ENCODE measurements at regions not wholly inside any gene's neighbourhood (a gene's known extent, or its start where the extent isn't known, plus 50 kb on each side); places are given as distances from the start of the nearest gene placed in this dataset.
A peak's percentile ranks its signal among the peaks of the same experiment; 100 is the strongest.

DNA sequence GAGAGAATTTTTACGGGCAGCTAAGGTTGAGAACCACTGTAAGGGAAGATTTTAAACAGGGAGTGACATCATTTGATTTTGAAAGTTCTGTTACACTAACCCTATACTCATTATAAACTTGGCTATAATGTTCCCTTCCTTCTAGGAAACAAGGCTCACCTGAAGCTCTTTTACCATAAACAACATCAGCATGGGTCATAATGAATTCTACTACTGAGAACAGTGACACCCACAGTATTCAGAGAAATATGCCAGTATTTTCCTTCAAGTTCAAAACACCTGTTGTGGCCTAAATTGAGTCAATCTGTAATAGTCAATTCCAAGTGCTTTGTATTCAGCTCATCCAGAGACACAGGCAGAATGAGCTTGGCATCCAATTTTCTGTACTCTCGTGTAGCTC, 175.3 kb upstream of the STT3B start:
- TF ChIP-seq, protein P1, sequence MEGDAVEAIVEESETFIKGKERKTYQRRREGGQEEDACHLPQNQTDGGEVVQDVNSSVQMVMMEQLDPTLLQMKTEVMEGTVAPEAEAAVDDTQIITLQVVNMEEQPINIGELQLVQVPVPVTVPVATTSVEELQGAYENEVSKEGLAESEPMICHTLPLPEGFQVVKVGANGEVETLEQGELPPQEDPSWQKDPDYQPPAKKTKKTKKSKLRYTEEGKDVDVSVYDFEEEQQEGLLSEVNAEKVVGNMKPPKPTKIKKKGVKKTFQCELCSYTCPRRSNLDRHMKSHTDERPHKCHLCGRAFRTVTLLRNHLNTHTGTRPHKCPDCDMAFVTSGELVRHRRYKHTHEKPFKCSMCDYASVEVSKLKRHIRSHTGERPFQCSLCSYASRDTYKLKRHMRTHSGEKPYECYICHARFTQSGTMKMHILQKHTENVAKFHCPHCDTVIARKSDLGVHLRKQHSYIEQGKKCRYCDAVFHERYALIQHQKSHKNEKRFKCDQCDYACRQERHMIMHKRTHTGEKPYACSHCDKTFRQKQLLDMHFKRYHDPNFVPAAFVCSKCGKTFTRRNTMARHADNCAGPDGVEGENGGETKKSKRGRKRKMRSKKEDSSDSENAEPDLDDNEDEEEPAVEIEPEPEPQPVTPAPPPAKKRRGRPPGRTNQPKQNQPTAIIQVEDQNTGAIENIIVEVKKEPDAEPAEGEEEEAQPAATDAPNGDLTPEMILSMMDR (IDR thresholded peaks at IDR 0.05; ENCODE audit: low read depth, low read length) = no peak
- no peak for DNase-seq (ENCODE audit: low read depth in 2 of 2)
- H3K4me3 ChIP-seq (replicated peaks in 1 of 2; ENCODE audit: low read depth in 2 of 2, low read length in 2 of 2) = no peak overlapping the region

DNA sequence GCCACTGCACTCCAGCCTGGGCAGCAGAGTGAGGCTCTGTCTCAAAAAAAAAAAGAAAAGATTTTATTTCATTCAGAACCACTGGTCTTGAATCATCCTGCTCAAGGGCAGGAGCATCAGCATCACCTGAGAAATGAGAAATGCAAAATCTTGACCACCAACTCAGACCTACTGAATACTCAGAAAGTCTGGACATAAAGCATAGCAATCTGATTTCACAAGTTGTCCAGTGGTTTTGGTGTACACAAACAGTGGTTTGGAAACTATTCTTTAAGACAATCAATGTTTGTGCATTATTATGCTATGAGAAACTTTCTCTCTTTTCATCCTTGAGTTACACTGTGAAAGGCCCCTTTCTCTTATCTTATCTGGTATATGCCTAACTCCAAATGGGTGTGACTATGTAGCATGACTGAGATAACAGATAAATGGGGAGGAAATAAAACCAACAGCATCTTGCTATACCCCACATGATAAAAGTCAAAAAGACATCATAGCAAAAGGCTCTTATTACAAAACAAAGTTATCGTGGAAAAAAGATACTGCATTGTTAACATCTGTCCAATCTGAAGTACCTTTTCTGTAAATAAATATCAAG, 174.2 kb upstream of the STT3B start:
- no peak for DNase-seq (ENCODE audit: low read depth in 2 of 2)
- TF ChIP-seq, protein P1 (IDR thresholded peaks at IDR 0.05; ENCODE audit: low read depth, low read length) = no peak
- no peak overlapping the region for H3K4me3 ChIP-seq (replicated peaks in 1 of 2; ENCODE audit: low read depth in 2 of 2, low read length in 2 of 2)

DNA sequence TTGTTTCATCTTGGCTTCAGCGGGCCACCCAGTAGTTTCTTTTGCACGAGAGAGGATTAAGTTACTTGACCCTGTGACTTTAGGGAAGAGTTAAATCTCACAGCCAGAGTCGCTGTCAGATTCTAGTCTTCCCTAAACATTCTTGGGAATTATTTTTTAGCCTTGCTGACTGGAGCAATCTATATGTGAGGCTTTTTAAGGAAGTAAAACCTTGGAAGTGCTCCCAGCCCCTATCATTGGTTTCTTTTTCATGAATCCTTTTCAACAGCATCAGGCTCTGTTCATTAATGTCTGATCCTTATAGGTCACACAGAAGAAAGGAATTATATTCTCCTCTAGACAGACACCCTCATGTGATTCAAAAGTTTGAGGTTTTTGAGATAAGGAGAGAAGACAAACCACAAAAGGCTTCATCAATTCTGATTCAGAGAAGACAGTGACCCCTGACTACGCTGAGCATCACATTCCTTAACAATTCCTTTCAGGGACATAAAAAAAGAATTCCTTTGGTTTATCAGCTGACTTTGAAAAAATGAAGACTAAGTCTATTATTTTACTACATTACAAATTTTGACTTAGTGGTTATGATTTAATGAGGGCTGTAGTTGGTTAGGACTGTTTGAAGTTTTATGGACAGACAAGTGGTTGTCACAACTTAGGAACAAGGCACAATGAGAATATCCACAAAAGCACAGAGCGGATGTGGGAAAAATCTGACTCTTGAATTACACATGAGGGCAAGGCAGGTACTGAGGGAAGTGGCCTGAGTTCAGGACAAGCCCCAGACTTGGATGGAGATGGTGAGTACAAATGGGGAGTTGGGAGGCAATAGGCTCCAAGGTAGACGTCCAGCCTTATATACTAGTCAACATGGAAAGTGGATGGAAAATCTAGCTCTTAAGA, 171.1 kb upstream of the STT3B start:
- no peak overlapping the region for H3K4me3 ChIP-seq (replicated peaks in 1 of 2; ENCODE audit: low read depth in 2 of 2, low read length in 2 of 2)
- TF ChIP-seq, protein P1 (IDR thresholded peaks at IDR 0.05; ENCODE audit: low read depth, low read length) = no peak
- DNase-seq (ENCODE audit: low read depth in 2 of 2) = peak; percentile 68 to 78

DNA sequence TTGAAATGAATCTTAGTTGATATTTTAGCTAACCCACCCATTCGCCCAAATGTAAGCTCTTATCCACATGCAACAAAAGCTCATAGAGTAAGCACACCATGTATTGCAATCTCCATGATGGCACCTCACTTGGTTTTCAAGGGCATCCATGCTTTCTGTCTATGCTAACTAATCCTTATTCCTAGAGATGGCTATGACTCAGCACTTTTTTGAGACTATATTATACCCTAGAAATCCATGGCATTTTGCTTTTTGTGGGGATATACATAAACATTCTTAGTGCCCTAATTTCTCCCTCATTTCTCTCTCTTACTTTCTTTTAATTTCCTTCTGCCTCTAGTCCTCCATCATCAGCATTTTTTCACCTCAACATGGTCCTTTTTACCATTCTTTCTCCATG, 168.5 kb upstream of the STT3B start:
- DNase-seq (ENCODE audit: low read depth in 2 of 2) = no peak
- no peak overlapping the region for H3K4me3 ChIP-seq (replicated peaks in 1 of 2; ENCODE audit: low read depth in 2 of 2, low read length in 2 of 2)
- TF ChIP-seq, protein P1 (IDR thresholded peaks at IDR 0.05; ENCODE audit: low read depth, low read length) = no peak

DNA sequence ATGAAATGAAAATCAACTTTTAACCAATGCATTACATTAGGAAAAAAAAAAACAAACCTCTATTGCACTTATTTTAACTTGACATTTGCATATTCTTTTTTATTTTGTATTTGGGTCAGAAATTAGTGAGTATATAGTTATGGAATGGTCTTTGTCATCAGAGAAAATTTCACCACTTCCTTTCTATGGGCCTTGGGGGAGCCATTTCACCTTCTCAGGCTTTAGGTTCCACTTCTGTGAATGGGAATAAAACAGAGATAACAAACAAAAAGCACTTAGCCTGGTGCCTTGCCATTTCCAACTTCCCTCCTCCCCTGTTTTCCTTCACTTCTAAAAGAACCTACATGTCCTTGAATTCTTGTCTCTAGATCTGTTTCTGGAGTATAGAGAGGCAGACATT, 168.0 kb upstream of the STT3B start:
- TF ChIP-seq, protein P1 (IDR thresholded peaks at IDR 0.05; ENCODE audit: low read depth, low read length) = peak; percentile 4
- no peak overlapping the region for H3K4me3 ChIP-seq (replicated peaks in 1 of 2; ENCODE audit: low read depth in 2 of 2, low read length in 2 of 2)
- DNase-seq (ENCODE audit: low read depth in 2 of 2) = peak; percentile 62 to 88

DNA sequence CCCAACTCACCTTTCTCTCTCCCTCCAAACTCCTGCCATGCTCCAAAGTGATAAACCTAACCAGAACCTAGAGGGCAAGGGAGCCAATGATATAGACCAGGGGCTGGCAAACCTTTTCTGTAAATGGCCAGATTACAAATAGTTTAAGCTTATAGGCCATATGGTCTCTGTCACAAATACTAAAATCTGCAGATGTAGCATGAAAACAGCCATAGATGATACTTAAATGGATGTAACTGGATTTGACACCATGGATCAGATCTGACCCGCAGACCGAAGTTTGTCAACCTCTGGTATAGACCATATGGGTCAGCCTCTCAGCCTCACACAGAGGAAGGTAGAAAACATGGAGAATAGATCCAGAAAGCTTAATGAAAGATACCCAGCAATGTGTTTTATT, 165.2 kb upstream of the STT3B start:
- no peak overlapping the region for H3K4me3 ChIP-seq (replicated peaks in 1 of 2; ENCODE audit: low read depth in 2 of 2, low read length in 2 of 2)
- no peak for DNase-seq (ENCODE audit: low read depth in 2 of 2)
- TF ChIP-seq, protein P1 (IDR thresholded peaks at IDR 0.05; ENCODE audit: low read depth, low read length) = no peak

Measured in cardiac fibroblast (primary cell).